CD4-positive, alpha-beta T cell treated with Interleukin-15 for 4 hours (primary cell): ENCODE measurements at regions not wholly inside any gene's neighbourhood (a gene's known extent, or its start where the extent isn't known, plus 50 kb on each side); places are given as distances from the start of the nearest gene placed in this dataset.

Experiments
- DNase-seq: peaks from one replicate; pipeline ENCODE4 v3.0.0-alpha.2; 2020; ENCODE audit warnings: low spot score

GRCh38 chr2:150542692-150543091 lies 55.2 kb upstream of the RND3 start:
- no peak for DNase-seq

GRCh38 chr2:150542172-150542571 lies 54.7 kb upstream of the RND3 start:
- no peak for DNase-seq

GRCh38 chr2:150538651-150539201 lies 51.3 kb upstream of the RND3 start:
- DNase-seq = no peak
